LHCN-M2 (cell line): ENCODE measurements at regions not wholly inside any gene's neighbourhood (a gene's known extent, or its start where the extent isn't known, plus 50 kb on each side); places are given as distances from the start of the nearest gene placed in this dataset.
"Not testable (repeated sequence)": the region's sequence is repeated elsewhere in the genome, so short reads cannot be mapped to it uniquely, and the experiment has no call there.

Source experiments
- DNase-seq: peaks from one replicate; pipeline ENCODE4 v3.0.0-alpha.2; 2012; ENCODE audit warnings: low read depth

DNA sequence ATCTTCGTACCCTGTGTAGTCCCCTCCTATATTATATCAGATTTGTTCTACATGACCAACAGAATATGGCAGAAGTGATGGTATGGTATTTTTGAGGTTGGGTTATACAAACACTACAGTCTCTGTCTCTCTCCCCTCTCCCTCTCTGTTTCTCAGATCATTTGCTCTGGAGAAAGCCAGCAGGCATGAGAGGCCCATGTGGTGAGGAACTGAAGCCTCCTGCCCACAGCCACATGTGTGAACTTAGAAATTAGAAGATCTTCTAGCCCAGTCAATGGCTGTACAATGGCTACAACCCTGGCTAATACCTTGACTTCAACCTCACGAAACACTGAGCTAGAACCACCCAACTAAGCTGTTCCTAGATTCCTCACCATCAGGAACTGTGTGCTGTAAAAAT, 250.6 kb downstream of the SMAD2 start:
- no peak for DNase-seq

DNA sequence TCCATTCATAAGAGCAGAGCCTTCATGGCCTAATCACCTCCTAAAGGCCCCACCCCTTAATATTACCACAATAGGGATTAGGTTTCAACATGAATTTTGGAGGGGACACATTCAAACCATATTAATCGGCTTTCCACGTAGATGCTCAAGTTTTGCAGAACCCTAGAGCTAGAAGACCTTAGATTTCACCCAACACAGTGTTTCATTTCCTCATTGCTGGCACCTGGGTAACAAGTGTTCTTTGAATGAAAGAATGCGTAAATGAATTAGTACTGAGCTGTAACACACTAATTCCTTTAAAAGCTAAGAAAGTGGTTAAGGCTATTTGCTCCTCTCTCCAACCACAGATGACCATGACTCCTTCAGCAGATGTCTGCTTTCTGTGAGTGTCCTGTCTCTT, 252.5 kb downstream of the SMAD2 start:
- DNase-seq = no peak

DNA sequence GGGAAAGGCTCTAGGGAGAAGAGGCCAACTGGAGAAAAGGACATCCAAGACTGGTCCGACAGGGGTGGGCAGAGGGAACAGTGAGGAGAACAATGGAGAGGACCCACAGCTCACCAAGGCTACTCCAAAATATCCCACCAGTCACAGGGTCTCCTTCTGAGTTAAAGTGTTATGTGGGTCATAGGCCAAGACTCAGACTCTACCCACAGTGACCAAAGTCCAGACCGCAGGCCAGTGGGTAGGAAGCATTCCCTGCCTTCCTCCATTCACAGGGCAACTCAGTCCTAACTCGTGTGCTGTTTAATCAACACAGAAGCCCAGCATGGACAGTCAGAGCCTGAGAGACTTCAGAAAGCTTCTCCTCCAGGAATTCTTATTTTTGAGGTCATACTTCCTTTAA, 260.6 kb downstream of the SMAD2 start:
- DNase-seq = no peak

DNA sequence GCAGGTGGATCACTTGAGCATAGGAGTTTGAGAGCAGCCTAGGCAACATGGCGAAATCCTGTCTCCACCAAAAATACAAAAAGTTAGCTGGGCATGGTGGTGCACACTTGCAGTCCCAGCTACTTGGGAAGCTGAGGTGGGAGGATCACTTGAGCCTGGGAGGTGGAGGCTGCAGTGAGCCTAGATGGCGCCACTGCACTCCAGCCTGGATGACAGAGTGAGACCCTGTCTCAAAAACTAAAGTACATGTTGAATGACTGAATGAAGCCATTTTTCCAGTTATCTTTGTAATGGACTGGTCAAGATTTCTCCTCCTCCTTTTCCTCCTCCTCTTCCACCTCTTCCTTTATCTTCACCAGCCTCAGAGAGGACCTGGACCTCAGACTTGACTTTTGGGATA, 272.0 kb downstream of the SMAD2 start:
- no peak for DNase-seq

DNA sequence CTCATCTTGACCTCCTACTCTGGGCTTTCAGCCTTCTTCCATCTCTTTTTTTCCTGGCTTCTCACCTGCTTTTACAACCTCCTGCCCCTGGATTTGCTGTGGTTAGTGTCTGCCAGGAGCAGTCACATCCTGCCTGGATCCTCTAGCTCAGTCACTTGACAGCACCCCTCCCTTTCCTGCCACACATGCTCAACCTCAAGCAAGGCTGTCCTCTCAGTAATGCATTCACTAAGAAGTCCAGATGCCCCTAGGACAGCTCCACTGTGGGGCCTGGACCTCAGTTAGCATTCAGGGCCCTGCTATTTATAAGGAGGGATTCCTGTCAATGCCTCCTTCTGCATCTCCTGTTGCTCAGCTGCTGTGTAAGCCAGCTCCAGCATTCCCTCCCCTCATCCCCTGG, 275.5 kb downstream of the SMAD2 start:
- no peak for DNase-seq

DNA sequence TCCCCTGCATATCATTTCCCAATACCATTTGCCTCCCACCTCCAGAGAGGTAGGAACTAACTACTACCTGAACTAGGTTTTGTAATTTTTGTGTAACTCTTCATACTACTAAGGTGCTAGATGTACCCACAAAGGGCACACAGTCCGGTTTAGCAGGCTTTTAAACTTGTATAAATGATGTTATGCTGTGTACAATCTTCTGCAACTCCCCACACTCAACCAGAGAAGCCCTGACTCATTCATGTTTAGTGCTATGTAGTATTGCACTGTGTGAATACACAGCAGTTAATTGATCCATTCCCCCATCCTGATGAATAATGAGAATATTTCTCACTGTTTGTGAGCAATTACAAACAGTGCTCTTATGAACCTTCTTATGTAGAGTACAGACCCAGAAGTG, 285.6 kb downstream of the SMAD2 start:
- DNase-seq = no peak

DNA sequence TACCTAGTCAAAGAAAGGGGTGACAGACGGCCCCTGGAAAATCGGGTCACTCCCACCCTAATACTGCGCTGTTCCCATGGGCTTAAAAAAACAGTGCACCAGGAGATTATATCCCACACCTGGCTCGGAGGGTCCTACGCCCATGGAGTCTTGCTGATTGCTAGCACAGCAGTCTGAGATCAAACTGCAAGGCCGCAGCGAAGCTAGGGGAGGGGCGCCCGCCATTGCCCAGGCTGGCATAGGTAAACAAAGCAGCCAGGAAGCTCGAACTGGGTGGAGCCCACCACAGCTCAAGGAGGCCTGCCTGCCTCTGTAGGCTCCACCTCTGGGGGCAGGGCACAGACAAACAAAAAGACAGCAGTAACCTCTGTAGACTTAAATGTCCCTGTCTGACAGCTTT, 292.9 kb downstream of the SMAD2 start:
- not testable (repeated sequence) for DNase-seq

DNA sequence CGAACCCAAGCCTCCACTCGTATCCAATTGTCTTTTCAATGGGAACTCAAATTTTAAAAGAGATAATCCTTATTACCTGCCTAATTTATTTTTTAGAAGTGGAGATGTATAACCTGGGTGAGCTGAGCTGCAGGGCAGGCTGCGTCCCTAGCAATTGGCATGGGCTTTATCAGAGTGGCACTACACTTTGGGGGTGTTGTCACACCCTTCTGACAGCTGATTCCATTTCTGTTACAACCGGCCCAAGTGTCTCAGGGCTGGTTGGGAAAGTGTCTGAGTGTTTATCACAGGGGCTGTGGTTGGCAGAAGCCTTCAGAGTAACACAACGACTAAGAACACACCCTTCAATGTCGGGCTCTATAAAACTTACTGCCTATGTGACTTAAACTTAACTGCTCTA, 295.0 kb downstream of the SMAD2 start:
- no peak for DNase-seq

DNA sequence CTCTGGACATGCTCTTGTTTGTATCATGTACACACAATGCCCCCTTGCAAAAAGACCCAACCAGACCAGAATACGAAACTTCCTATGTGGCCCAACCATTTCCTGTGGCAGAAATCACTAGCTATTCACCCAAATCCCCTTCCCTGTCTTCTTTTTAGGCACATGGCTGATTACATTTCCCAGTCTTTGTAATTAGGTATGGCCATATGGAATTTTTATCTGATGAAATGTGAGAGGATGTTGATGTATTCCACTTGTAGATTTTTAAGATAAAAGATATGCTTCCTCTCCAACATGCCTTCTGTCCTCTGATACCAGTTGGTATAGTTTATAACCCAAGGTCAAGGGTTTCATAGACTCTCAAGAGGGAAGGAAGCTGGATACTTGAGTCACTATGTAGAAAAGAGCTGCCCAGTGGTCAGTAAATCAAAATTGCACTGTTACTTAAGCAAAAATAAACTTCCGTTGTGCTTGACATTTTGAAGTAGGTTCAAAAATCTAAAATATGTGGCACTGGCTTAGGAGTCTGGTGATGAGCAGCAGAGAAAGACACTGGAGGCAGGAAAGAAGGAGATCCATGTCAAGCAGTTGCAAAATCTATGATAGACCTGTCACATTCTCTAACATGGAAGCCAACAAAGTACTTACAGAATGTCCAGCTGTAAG, 297.4 kb downstream of the SMAD2 start:
- DNase-seq = no peak

DNA sequence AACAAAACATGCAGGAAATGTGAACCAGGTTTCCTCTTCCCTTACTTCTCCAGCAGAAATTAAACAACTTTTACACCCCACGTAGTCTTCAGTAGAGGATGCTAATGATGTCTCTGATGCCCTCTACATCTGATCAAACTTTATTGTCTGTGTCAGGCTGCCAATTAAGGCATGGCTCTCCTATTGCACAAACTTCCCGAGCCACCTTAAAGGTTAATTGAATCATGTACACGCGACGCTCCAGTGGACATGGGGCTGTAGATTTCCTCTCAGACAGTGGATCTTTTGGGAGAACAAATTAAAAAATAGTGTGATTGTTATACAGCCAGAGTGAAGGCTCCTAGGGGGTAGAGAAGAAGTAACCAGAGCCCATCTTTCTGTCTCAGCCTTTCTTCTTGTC, 301.6 kb downstream of the SMAD2 start:
- DNase-seq = no peak

DNA sequence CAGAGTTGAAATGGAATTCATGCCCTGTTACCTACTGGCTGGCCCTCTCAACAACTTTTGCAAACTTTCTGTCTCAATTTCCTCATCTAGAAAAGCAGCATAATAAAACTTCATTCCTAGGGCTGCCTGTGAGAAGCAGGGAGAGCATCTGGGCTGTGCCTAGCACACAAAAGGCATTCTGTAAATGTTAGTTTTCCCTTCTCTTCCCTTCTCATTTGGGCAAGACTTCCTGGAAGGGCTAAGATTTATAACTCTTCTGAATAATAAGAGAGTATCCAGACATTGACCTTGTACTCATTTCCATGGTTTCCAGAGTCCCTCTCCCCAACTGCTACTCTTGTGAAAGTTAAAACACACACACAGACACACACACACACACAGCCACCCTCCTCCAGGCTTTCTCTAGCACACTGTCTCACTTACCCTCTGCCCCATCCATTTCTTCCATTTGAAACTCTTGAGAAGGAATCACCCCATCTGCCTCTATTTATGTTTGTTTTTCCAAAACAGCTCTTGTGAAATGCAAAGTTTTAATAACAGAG, 302.1 kb downstream of the SMAD2 start:
- DNase-seq = no peak

DNA sequence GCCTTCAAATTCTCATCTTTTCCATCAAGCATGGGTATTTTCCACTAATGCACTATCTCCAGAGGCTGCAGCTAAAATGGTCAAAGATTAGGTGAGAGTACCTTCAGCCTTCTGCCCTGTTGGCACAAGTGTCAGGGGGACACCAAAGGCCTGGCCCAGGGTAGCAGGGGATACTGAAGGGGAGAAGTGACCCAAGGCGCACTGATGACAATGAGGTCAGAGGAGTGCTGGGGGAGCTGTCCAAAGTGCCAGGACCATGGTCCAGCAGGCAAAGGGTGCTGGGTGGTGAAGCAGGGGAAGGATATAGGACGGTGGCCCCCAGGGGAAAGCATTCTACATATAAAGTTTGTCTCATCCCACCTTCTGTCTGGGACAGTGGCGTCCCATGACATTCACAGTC, 303.4 kb downstream of the SMAD2 start:
- no peak for DNase-seq

DNA sequence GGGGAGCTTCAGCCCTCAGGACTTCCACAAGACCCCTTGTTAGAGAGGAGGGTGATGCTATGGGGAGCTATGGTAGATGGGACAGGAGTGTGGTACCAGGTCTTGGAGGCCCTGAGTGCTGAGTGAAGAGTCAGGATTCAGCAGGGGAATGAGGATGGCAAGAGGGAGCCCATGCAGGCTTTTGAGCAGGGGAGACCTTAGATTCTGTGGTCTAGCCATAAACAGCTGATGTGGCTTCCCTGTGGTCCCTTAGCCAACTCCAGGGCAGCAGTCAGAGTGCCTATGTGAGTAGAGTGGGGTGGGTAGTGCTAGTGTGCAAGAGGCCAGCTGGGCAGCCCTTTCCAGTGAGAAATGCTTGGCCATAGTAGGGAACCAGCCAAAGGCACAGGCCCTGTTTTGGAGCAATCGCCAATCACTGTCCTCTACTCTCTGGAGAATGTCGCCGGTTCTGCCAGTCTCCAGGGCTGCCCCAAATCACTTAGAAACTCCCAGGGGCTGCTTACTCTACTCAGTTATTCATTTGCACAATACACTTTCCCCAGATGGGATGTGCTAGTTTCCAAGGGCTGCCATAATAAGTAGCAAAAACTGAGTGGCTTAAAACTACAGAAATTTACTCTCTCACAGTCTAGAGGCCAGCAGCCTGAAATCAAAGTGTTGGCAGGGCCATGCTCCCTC, 310.5 kb downstream of the SMAD2 start:
- DNase-seq = no peak

DNA sequence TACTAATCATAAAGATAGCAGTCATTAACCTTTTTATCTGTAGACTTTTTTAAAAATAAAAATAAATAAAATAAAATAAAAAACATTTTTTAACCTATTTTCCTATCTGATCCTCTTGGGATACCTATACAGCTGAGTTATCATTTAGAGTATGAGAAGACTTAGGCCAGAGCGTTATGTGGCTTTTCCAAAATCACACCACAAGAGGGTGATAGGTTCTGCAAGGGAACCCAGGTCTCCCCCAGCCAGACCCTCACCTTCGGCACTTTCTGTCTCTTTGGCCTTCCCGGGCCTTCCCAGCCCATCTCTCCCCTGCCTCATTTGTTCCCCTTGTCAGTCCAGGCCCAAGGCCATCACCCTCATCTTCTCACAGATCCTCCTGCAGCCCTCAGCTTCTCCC, 311.7 kb downstream of the SMAD2 start:
- no peak for DNase-seq

DNA sequence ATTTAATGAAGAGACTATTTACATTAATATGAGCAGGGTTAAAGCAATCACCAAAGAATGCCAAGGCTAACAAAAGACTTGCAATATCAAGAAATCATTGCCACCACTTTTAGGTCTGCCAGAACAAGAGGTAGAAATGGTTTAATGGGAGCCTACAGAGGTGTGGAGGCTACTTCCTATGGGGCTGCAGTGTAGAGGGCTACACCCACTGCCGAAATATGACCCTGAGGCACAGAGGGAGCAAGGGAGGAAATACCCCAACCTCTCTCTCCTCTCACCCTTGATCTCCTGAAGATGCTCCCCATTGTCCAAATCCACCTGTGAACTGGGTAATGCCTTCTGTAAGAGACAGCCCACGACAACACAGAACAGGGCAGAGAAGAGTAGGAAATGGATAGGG, 315.4 kb downstream of the SMAD2 start:
- DNase-seq = no peak

DNA sequence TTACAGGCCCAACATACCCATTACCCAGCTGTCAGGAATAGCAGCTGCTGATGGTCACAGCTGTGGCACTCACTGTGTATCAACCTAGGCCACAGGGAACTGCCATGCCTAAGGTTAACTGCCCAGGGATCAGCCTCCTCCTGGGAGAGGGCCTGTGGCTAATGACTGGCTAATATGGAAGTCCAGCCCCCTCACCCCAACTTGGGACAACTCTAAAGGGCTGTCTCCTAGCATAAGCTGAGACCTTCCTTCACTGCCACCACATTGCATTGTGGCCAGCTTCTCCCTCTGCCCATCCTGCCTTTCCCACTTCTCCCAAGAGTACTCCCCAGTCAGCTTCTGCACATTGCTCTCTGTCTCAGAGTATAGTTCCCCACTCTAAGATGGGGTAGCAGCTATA, 316.5 kb downstream of the SMAD2 start:
- no peak for DNase-seq

DNA sequence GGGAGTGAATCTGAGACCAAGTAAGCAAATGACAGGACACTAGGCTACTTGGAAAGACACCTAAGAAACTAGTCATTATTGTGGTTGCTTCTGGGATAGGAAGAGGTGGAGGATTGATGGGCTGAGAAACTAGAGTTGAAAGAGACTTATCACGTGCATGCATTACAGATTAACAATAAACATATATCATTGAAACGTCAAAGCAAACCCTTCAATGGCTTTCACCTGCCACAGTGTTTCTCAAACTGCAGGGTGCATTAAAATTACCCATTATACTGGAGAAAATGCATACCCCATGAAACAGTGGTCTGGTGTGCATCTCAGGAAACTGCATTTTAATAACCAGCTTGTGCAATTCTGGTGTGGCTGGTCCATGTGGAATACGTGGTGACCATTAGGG, 318.8 kb downstream of the SMAD2 start:
- DNase-seq = no peak

DNA sequence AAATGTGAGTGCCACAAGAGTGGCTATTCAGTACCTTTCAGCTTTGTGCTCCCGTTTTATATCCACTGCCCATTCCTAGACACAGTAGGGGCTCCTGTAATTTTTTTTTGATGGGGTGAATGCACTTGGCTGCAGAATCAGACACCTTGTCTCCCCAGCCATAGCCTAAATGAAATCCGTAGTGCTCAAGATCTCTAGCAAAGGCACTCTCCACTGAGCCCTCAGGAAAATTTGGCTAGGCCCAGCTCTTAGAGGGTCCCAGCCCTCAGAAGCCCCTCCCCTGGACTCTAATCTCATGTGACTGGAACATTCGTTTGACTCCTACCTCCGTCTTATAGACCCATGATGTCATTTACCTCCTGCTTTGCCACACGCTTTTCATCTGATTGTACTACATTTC, 323.9 kb downstream of the SMAD2 start:
- DNase-seq = no peak

DNA sequence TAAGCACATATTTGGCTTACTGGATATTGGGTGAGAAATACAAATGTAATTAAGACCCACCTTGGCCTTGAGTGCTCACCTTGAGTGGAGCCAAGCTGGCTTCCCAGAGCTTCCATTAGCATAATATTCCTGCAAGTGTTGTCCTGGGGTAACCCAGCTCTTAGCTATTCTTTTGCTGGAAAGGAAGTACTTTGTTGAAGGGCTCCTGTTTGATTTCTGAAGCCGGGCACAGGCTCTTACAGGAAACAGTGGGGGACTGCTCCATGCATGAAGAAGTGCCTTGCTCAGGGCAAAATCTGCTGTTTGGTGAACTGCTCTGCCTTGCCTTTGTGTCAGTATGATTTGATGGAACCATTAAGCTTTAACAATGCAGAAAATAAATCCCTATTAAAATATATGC, 325.4 kb downstream of the SMAD2 start:
- DNase-seq = no peak

DNA sequence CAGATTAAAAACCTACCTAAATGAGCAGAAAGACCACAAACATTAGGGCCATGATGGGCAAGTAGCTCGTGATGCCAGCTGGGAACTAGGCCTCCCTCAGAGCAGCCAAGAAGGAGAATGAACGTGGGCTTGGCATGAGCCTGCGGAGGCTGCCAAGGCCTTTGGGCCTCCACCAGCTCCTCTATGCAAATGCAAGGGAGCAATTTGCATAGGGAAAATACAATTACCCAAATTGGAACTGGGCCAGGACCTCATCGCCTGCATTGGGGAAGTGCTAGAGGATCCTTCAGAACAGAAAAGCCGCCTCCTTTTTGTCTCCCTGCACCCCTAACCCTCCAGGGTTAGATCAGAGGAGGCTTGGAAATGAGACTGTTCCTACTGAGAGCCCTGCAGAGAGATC, 326.4 kb downstream of the SMAD2 start:
- no peak for DNase-seq

DNA sequence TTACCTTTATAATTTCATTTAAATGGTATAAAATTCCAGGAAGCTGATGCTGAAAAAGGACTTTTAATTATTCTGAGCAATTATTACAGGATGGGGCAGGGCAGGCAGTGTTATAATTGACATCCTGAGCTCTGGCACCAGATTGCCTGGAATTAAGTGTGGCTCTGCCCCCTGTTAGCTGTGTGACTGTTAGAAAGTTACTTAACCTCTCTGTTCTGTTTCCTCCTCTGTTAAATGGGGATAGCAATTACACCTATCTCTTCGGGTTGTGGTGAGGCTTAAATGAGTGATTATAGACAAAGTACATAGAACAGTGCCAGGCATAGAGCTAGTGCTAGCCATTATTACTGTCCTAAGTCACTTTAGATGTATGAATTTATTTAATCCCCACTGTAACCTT, 327.3 kb downstream of the SMAD2 start:
- no peak for DNase-seq

DNA sequence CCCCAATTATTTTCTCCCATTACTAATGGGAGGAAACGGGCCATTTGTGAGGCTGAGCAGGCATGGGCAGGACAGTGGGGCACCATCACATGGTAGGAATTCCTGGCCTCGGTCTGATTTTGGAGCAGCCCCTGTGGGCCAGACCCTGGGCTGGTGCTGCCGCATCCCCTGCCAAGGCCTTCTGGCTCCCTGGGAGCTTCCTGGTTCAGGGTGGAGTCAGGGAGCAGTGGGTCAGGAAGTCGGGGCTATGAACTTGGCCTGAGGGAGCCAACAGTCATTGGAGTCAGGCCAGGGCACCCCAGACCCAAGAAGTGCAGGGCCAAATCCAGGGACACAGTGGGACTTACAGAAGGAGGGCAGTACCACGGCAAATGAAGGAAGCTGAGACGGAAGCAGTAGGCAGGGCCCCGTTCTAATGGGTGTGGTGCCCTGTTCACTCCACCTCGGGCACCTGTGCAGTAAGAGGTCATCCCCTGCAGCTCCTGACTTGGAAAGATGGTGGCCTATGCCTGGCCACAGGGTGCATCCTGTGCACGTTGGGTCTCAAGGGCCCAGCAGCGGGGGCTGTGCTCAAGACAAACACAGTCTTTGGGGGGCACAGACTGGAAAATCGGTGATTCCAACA, 328.1 kb downstream of the SMAD2 start:
- no peak for DNase-seq
